Lung (tissue), 11 donors: ENCODE measurements at regions not wholly inside any gene's neighbourhood (a gene's known extent, or its start where the extent isn't known, plus 50 kb on each side); places are given as distances from the start of the nearest gene placed in this dataset.

ENCODE experiments used
- ATAC-seq: fragments of 200-7000 bp; cut with Tn5 transposase; one replicate; pipeline ENCODE4 v1.9.1; 2020; ENCODE audit warnings: moderate number of reproducible peaks; ENCODE audit not compliant: insufficient read depth, low FRiP score
- DNase-seq, 3 donors: peaks; one replicate each; pipeline ENCODE4 v3.0.0-alpha.2; 2013 to 2017
- H3K27ac ChIP-seq, 2 donors: one replicate each; pipeline ENCODE4 v1.5.1; 2013; ENCODE audit warnings: mild to moderate bottlenecking in 2 of 2, moderate library complexity in 2 of 2, control low read depth in 1 of 2, inconsistent platforms in 1 of 2, low read depth in 1 of 2, low read length in 1 of 2
- H3K27me3 ChIP-seq, 3 donors: one replicate each; pipeline ENCODE4 v1.5.1; 2013; ENCODE audit warnings: low read length in 2 of 3; ENCODE audit not compliant: control insufficient read depth in 3 of 3, insufficient read depth in 3 of 3
- H3K36me3 ChIP-seq, 4 donors: one replicate each; pipeline ENCODE4 v1.5.1; 2013; ENCODE audit warnings: low read length in 4 of 4, mild to moderate bottlenecking in 1 of 4, moderate library complexity in 1 of 4; ENCODE audit not compliant: control insufficient read depth in 4 of 4, insufficient read depth in 4 of 4
- H3K4me1 ChIP-seq, 5 donors: one replicate each; pipeline ENCODE4 v1.5.1; 2013; ENCODE audit warnings: low read length in 5 of 5, mild to moderate bottlenecking in 2 of 5, moderate library complexity in 1 of 5; ENCODE audit not compliant: control insufficient read depth in 5 of 5, insufficient read depth in 5 of 5
- H3K4me3 ChIP-seq: one replicate; pipeline ENCODE4 v1.5.1; 2013; ENCODE audit warnings: mild to moderate bottlenecking, control low read depth, moderate library complexity
- H3K9ac ChIP-seq, 2 donors: one replicate each; pipeline ENCODE4 v1.5.1; 2013; ENCODE audit warnings: low read length in 2 of 2, control low read depth in 1 of 2; ENCODE audit not compliant: insufficient read depth in 1 of 2
- H3K9me3 ChIP-seq, 4 donors: one replicate each; pipeline ENCODE4 v1.5.1; 2013; ENCODE audit warnings: low read length in 3 of 4, mild to moderate bottlenecking in 1 of 4, moderate library complexity in 1 of 4; ENCODE audit not compliant: control insufficient read depth in 4 of 4, insufficient read depth in 3 of 4
- CTCF ChIP-seq: IDR thresholded peaks from 2 replicates; pipeline ENCODE4 v1.5.1; 2012; ENCODE audit warnings: mild to moderate bottlenecking; ENCODE audit errors: control extremely low read depth, extremely low read depth
- WGBS, 2 donors: extraction: QIAGEN DNeasy Blood & Tissue Kit; methylation state at CpG; one replicate each; pipeline ENCODE4 v1.1.7; 2013; 5-methylcytosine and 5-hydroxymethylcytosine counted together
- donor health status: control.
- donor health status: control.
- donor health status: Bipolar disorder and iron deficiency.
- donor health status: healthy.
- donor health status: DM: yes; HTN: yes; CAD: no.

GRCh38 chr11:45477588-45477987 is 187.8 kb downstream of the CHST1 start:
- DNase-seq (no peak), ATAC-seq (no peak)
- Histone ChIP-seq H3K27me3 (no peaks in the 10 kb centered on the region), H3K36me3 (no peaks in the 10 kb centered on the region), H3K4me3 (no peak overlapping the region), H3K4me1 (no peaks in the 10 kb centered on the region), H3K9ac (no peak overlapping the region), H3K27ac (no peak overlapping the region), H3K9me3 (peaks cover 0 to 2% (median 0%) of the 10 kb centered on the region in 4 donors)
- TF ChIP-seq CTCF, result no peak
- WGBS, 2 donors, result 98 to 100% methylated on average over 1 of the region's 1 CpG

GRCh38 chr11:45476126-45476525 is 189.3 kb downstream of the CHST1 start:
- H3K9me3 ChIP-seq, result peaks cover 0 to 2% (median 0%) of the 10 kb centered on the region in 4 donors
- H3K36me3 ChIP-seq, result no peaks in the 10 kb centered on the region
- H3K27ac ChIP-seq, result no peak overlapping the region
- DNase-seq (no peak), ATAC-seq (no peak)
- no peak for TF ChIP-seq CTCF
- 94 to 95% methylated on average over 2 of the region's 2 CpGs for WGBS, 2 donors
- H3K4me3 ChIP-seq, result no peak overlapping the region
- no peaks in the 10 kb centered on the region for H3K27me3 ChIP-seq
- H3K9ac ChIP-seq, result no peak overlapping the region
- H3K4me1 ChIP-seq, result no peaks in the 10 kb centered on the region

GRCh38 chr11:45475173-45475572 is 189.0 kb upstream of the SYT13 start:
- Histone ChIP-seq H3K9me3 (peaks cover 0 to 2% (median 0%) of the 10 kb centered on the region in 4 donors), H3K27ac (no peak overlapping the region), H3K4me1 (peaks cover 0 to 8% (median 0%) of the 10 kb centered on the region in 5 donors), H3K36me3 (no peaks in the 10 kb centered on the region), H3K4me3 (no peak overlapping the region), H3K27me3 (no peaks in the 10 kb centered on the region), H3K9ac (no peak overlapping the region)
- WGBS, 2 donors, result 62 to 65% methylated on average over 2 of the region's 2 CpGs
- DNase-seq, result no peak
- TF ChIP-seq CTCF, result no peak
- no peak for ATAC-seq

GRCh38 chr11:45473341-45473895 is 187.3 kb upstream of the SYT13 start:
- peak; percentile 49 to 59 (median 53) for DNase-seq
- Histone ChIP-seq H3K4me3 (no peak overlapping the region), H3K4me1 (peaks cover 0 to 13% (median 0%) of the 10 kb centered on the region in 5 donors), H3K9me3 (peaks cover 0 to 2% (median 0%) of the 10 kb centered on the region in 4 donors), H3K27me3 (no peaks in the 10 kb centered on the region), H3K9ac (no peak overlapping the region), H3K36me3 (no peaks in the 10 kb centered on the region), H3K27ac (no peak overlapping the region)
- WGBS, 2 donors, result 64 to 74% methylated on average over 3 of the region's 3 CpGs
- no peak for TF ChIP-seq CTCF
- no peak for ATAC-seq
